Neuronal stem cell (in vitro differentiated cells): ENCODE measurements at regions not wholly inside any gene's neighbourhood (a gene's known extent, or its start where the extent isn't known, plus 50 kb on each side); places are given as distances from the start of the nearest gene placed in this dataset.

Experiments
- DNase-seq: peaks from one replicate; pipeline ENCODE4 v3.0.0-alpha.2; 2013; ENCODE audit warnings: low spot score
- H2AFZ ChIP-seq: one replicate; pipeline ENCODE4 v1.6.1; 2013; ENCODE audit warnings: mild to moderate bottlenecking, low read length, inconsistent platforms
- H2AK5ac ChIP-seq: 2 replicates; pipeline ENCODE4 v1.6.1; 2013; ENCODE audit warnings: low read depth, mild to moderate bottlenecking, inconsistent platforms, low read length, moderate library complexity, mixed read lengths
- H2BK120ac ChIP-seq: 2 replicates; pipeline ENCODE4 v1.6.1; 2013; ENCODE audit warnings: low read depth, mild to moderate bottlenecking, inconsistent platforms, low read length, moderate library complexity, mixed read lengths
- H2BK12ac ChIP-seq: one replicate; pipeline ENCODE4 v1.6.1; 2013; ENCODE audit warnings: low read length, inconsistent platforms
- H2BK15ac ChIP-seq: 2 replicates; pipeline ENCODE4 v1.6.1; 2013; ENCODE audit warnings: mild to moderate bottlenecking, low read length, inconsistent platforms, mixed read lengths
- H2BK5ac ChIP-seq: one replicate; pipeline ENCODE4 v1.6.1; 2013; ENCODE audit warnings: inconsistent platforms, mild to moderate bottlenecking, low read length, moderate library complexity
- H3K14ac ChIP-seq: one replicate; pipeline ENCODE4 v1.6.1; 2013; ENCODE audit warnings: low read length, inconsistent platforms
- H3K18ac ChIP-seq: 2 replicates; pipeline ENCODE4 v1.6.1; 2013; ENCODE audit warnings: low read length, inconsistent platforms
- H3K23ac ChIP-seq: 2 replicates; pipeline ENCODE4 v1.6.1; 2013; ENCODE audit warnings: low read depth, mild to moderate bottlenecking, mixed read lengths, low read length, inconsistent platforms; ENCODE audit not compliant: poor library complexity
- H3K27ac ChIP-seq: replicated peaks from 3 replicates; pipeline ENCODE4 v1.5.1; 2013; ENCODE audit warnings: low read length, inconsistent platforms
- H3K27me3 ChIP-seq, 3 experiments: 2 replicates each; pipeline ENCODE4 v1.6.1; 2013; ENCODE audit warnings: low read length in 3 of 3, mild to moderate bottlenecking in 2 of 3, inconsistent platforms in 1 of 3, low read depth in 1 of 3, mixed read lengths in 1 of 3, moderate library complexity in 1 of 3; ENCODE audit not compliant: control insufficient read depth in 3 of 3, insufficient read depth in 3 of 3
- H3K36me3 ChIP-seq, 2 donors: replicated peaks in 1 of 2; 2 replicates each; pipeline ENCODE4 v1.6.1; 2013; ENCODE audit warnings: low read length in 2 of 2; ENCODE audit not compliant: control insufficient read depth in 2 of 2, insufficient read depth in 2 of 2
- H3K4ac ChIP-seq: 2 replicates; pipeline ENCODE4 v1.6.1; 2013; ENCODE audit warnings: inconsistent platforms, mild to moderate bottlenecking, low read length, moderate library complexity
- H3K4me1 ChIP-seq, 2 donors: 1 replicate in 1 of 2; 2 replicates in 1 of 2; pipeline ENCODE4 v1.6.1; 2013; ENCODE audit warnings: low read length in 2 of 2, low read depth in 1 of 2; ENCODE audit not compliant: control insufficient read depth in 2 of 2, insufficient read depth in 1 of 2
- H3K4me2 ChIP-seq: one replicate; pipeline ENCODE4 v1.6.1; 2013; ENCODE audit warnings: mild to moderate bottlenecking, low read length, inconsistent platforms; ENCODE audit not compliant: insufficient read depth, poor library complexity, severe bottlenecking
- H3K4me3 ChIP-seq, 2 donors: 2 replicates each; pipeline ENCODE4 v1.5.1; 2013; ENCODE audit warnings: low read length in 2 of 2, mild to moderate bottlenecking in 2 of 2, inconsistent platforms in 1 of 2, moderate library complexity in 1 of 2
- H3K79me1 ChIP-seq: one replicate; pipeline ENCODE4 v1.6.1; 2013; ENCODE audit warnings: low read depth, mild to moderate bottlenecking, inconsistent platforms, low read length, moderate library complexity
- H3K9ac ChIP-seq: one replicate; pipeline ENCODE4 v1.6.1; 2013; ENCODE audit warnings: mild to moderate bottlenecking, low read depth, low read length, inconsistent platforms; ENCODE audit not compliant: poor library complexity
- H3K9me3 ChIP-seq, 2 donors: replicated peaks in 1 of 2; 2 replicates each; pipeline versions ENCODE3 to v1.6.1; 2013; ENCODE audit warnings: low read length in 2 of 2, mild to moderate bottlenecking in 2 of 2, inconsistent platforms in 1 of 2, low read depth in 1 of 2, mixed read lengths in 1 of 2, moderate library complexity in 1 of 2; ENCODE audit not compliant: control insufficient read depth in 2 of 2, insufficient read depth in 1 of 2
- H4K8ac ChIP-seq: one replicate; pipeline ENCODE4 v1.6.1; 2013; ENCODE audit warnings: low read depth, mild to moderate bottlenecking, inconsistent platforms, low read length, moderate library complexity
- H4K91ac ChIP-seq: one replicate; pipeline ENCODE4 v1.6.1; 2013; ENCODE audit warnings: low read length, low read depth, mild to moderate bottlenecking, inconsistent platforms; ENCODE audit not compliant: poor library complexity
- WGBS, 2 donors: extraction: QIAGEN DNeasy Blood & Tissue Kit; methylation state at CpG; one replicate each; pipeline ENCODE4 v1.1.7; 2013; ENCODE audit warnings: missing lambda C conversion rate in 2 of 2, mixed read lengths in 1 of 2; ENCODE audit not compliant: insufficient read length in 2 of 2, insufficient replicate concordance in 1 of 2; ENCODE audit errors: extremely low coverage in 2 of 2; 5-methylcytosine and 5-hydroxymethylcytosine counted together

GRCh38 chr1:208728815-208729214, 484.6 kb upstream of the PLXNA2 start:
- H4K8ac ChIP-seq, result no peak overlapping the region
- no peaks in the 10 kb centered on the region for H3K27me3 ChIP-seq
- H2AK5ac ChIP-seq, result no peak overlapping the region
- H3K4ac ChIP-seq, result no peak overlapping the region
- WGBS, 2 donors, result no CpG with 5 or more reads among the region's 1 CpG
- H3K23ac ChIP-seq, result no peak overlapping the region
- no peak overlapping the region for H3K4me3 ChIP-seq
- no peaks in the 10 kb centered on the region for H3K9me3 ChIP-seq
- H3K14ac ChIP-seq, result no peak overlapping the region
- no peak overlapping the region for H3K9ac ChIP-seq
- no peaks in the 10 kb centered on the region for H3K36me3 ChIP-seq
- no peak overlapping the region for H3K18ac ChIP-seq
- H2BK5ac ChIP-seq, result no peak overlapping the region
- H2BK12ac ChIP-seq, result no peak overlapping the region
- H3K4me2 ChIP-seq, result no peak overlapping the region
- no peak overlapping the region for H2BK120ac ChIP-seq
- no peaks in the 10 kb centered on the region for H3K79me1 ChIP-seq
- no peak for DNase-seq
- peaks cover 3 to 6% of the 10 kb centered on the region in 2 donors for H3K4me1 ChIP-seq
- H2BK15ac ChIP-seq, result no peak overlapping the region
- H3K27ac ChIP-seq, result no peak overlapping the region
- no peak overlapping the region for H4K91ac ChIP-seq
- no peak overlapping the region for H2AFZ ChIP-seq

GRCh38 chr1:208731981-208732821, 488.0 kb upstream of the PLXNA2 start:
- Histone ChIP-seq H3K27ac (no peak overlapping the region), H3K4ac (no peak overlapping the region), H4K8ac (no peak overlapping the region), H3K27me3 (no peaks in the 10 kb centered on the region), H2BK15ac (no peak overlapping the region), H3K4me2 (no peak overlapping the region), H2BK120ac (no peak overlapping the region), H2BK5ac (no peak overlapping the region), H3K23ac (no peak overlapping the region), H3K36me3 (no peaks in the 10 kb centered on the region), H3K79me1 (no peaks in the 10 kb centered on the region), H4K91ac (no peak overlapping the region), H3K14ac (no peak overlapping the region), H3K18ac (no peak overlapping the region), H2AK5ac (no peak overlapping the region), H2BK12ac (no peak overlapping the region), H3K9me3 (no peaks in the 10 kb centered on the region), H3K4me3 (no peak overlapping the region), H2AFZ (no peak overlapping the region), H3K9ac (no peak overlapping the region), H3K4me1 (peaks cover 3 to 6% of the 10 kb centered on the region in 2 donors)
- no peak for DNase-seq
- no CpG with 5 or more reads among the region's 4 CpGs for WGBS, 2 donors

GRCh38 chr1:208737161-208737560, 493.0 kb upstream of the PLXNA2 start:
- H3K14ac ChIP-seq, result no peak overlapping the region
- H3K79me1 ChIP-seq, result no peaks in the 10 kb centered on the region
- no peak overlapping the region for H4K8ac ChIP-seq
- H2AK5ac ChIP-seq, result no peak overlapping the region
- H3K23ac ChIP-seq, result no peak overlapping the region
- H3K4me2 ChIP-seq, result no peak overlapping the region
- no peak overlapping the region for H2AFZ ChIP-seq
- no peak overlapping the region for H4K91ac ChIP-seq
- H3K4me1 ChIP-seq, result peaks cover 3 to 5% of the 10 kb centered on the region in 2 donors
- H3K18ac ChIP-seq, result no peak overlapping the region
- no peaks in the 10 kb centered on the region for H3K9me3 ChIP-seq
- no peaks in the 10 kb centered on the region for H3K36me3 ChIP-seq
- no CpG with 5 or more reads among the region's 4 CpGs for WGBS, 2 donors
- H2BK5ac ChIP-seq, result no peak overlapping the region
- H3K4ac ChIP-seq, result no peak overlapping the region
- H3K27me3 ChIP-seq, result no peaks in the 10 kb centered on the region
- no peak overlapping the region for H2BK12ac ChIP-seq
- no peak overlapping the region for H3K9ac ChIP-seq
- H3K27ac ChIP-seq, result no peak overlapping the region
- DNase-seq, result no peak
- H2BK15ac ChIP-seq, result no peak overlapping the region
- H3K4me3 ChIP-seq, result no peak overlapping the region
- H2BK120ac ChIP-seq, result no peak overlapping the region

- H3K4ac ChIP-seq, result no peak overlapping the region
- no peak overlapping the region for H2BK5ac ChIP-seq
- H3K9ac ChIP-seq, result no peak overlapping the region
- no peaks in the 10 kb centered on the region for H3K79me1 ChIP-seq
- H3K18ac ChIP-seq, result no peak overlapping the region
- no peak for DNase-seq
- H2AK5ac ChIP-seq, result no peak overlapping the region
- no peak overlapping the region for H3K4me2 ChIP-seq
- no peaks in the 10 kb centered on the region for H3K27me3 ChIP-seq
- no peak overlapping the region for H2BK12ac ChIP-seq
- no peaks in the 10 kb centered on the region for H3K9me3 ChIP-seq
- H3K14ac ChIP-seq, result no peak overlapping the region
- H2BK15ac ChIP-seq, result no peak overlapping the region
- H3K27ac ChIP-seq, result no peak overlapping the region
- H4K91ac ChIP-seq, result no peak overlapping the region
- H2AFZ ChIP-seq, result no peak overlapping the region
- H3K4me1 ChIP-seq, result no peaks in the 10 kb centered on the region
- no peak overlapping the region for H4K8ac ChIP-seq
- H3K23ac ChIP-seq, result no peak overlapping the region
- H3K36me3 ChIP-seq, result no peaks in the 10 kb centered on the region
- H2BK120ac ChIP-seq, result no peak overlapping the region
- WGBS, 2 donors, result no CpG with 5 or more reads among the region's 4 CpGs
- H3K4me3 ChIP-seq, result no peak overlapping the region
Observed at GRCh38 chr1:208737922-208738321, 493.7 kb upstream of the PLXNA2 start.
